ENCODE measurements at regions not wholly inside any gene's neighbourhood (a gene's known extent, or its start where the extent isn't known, plus 50 kb on each side); places are given as distances from the start of the nearest gene placed in this dataset.
"Not testable (repeated sequence)": the region's sequence is repeated elsewhere in the genome, so short reads cannot be mapped to it uniquely, and the experiment has no call there.

DNA sequence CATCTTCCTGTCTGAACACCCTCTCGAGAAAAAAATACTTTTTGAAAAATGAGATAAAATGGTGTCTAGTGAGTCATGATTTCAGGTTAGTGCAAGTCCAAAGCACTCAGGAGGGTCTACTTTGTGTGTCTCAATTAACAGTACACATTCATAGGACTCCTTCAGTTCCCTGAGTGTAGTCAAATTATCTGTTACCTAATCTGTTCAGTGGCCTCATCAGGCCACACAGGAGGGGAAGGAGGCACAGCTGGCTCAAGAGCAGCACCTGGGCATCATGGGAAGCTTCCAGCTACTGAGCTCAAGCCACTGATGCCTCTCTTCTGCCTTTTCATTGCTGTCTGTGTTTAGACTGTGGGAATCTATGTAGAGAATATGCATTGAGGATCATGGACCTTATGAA is 341.4 kb upstream of the SGO1 start:
- Mint-ChIP-seq H3K4me1 (no peaks in the 10 kb centered on the region), H3K36me3 (no peaks in the 10 kb centered on the region), H3K9me3 (no peaks in the 10 kb centered on the region), H3K27ac (no peak overlapping the region), H3K4me3 (no peak overlapping the region), H3K27me3 (ENCODE audit: insufficient read depth, low read depth) (no peaks in the 10 kb centered on the region)
- TF ChIP-seq, protein P1, sequence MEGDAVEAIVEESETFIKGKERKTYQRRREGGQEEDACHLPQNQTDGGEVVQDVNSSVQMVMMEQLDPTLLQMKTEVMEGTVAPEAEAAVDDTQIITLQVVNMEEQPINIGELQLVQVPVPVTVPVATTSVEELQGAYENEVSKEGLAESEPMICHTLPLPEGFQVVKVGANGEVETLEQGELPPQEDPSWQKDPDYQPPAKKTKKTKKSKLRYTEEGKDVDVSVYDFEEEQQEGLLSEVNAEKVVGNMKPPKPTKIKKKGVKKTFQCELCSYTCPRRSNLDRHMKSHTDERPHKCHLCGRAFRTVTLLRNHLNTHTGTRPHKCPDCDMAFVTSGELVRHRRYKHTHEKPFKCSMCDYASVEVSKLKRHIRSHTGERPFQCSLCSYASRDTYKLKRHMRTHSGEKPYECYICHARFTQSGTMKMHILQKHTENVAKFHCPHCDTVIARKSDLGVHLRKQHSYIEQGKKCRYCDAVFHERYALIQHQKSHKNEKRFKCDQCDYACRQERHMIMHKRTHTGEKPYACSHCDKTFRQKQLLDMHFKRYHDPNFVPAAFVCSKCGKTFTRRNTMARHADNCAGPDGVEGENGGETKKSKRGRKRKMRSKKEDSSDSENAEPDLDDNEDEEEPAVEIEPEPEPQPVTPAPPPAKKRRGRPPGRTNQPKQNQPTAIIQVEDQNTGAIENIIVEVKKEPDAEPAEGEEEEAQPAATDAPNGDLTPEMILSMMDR (IDR thresholded peaks at IDR 0.05): no peak
- TF ChIP-seq EZH2 (IDR thresholded peaks at IDR 0.05) (no peak), EZH2phosphoT487 (IDR thresholded peaks at IDR 0.05) (no peak)
- Histone ChIP-seq H3K4me2 (no peak overlapping the region), H3K79me2 (ENCODE audit: low read depth) (no peaks in the 10 kb centered on the region), H2AFZ (replicated peaks) (no peak overlapping the region), H3K4me1 (peaks cover 3% of the 10 kb centered on the region), H4K20me1 (ENCODE audit: low read depth) (no peaks in the 10 kb centered on the region), H3K36me3 (no peaks in the 10 kb centered on the region), H3K27me3 (no peaks in the 10 kb centered on the region), H3F3A (ENCODE audit: low read depth) (no peaks in the 10 kb centered on the region), H3K27ac (no peak overlapping the region), H3K4me3 (no peak overlapping the region), H3K9ac (no peak overlapping the region), H3K9me3 (ENCODE audit: low read depth) (no peaks in the 10 kb centered on the region)
- no peak for DNase-seq (ENCODE audit: low spot score)

DNA sequence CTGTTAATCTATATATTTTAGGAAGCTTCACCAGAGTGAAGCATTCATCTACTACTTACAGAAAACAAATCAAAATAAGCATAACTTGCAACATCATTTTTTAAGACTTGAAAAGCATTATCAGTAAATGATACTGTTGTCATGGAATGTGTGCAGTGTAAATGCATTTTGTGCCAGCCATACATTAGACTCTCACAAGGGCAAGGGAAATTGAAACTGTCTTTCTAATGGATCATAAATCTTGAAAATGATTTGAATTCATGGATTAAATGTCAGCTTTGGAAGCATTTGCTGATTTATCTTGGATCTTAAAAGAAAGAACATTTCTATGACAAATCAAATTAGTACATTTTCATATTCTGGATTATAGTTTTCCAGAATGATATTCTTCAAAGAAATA is 338.3 kb upstream of the SGO1 start:
- no peaks in the 10 kb centered on the region for H4K20me1 ChIP-seq (ENCODE audit: low read depth)
- Mint-ChIP-seq H3K27me3 (ENCODE audit: insufficient read depth, low read depth) (no peaks in the 10 kb centered on the region), H3K36me3 (no peaks in the 10 kb centered on the region), H3K4me3 (no peak overlapping the region), H3K4me1 (no peaks in the 10 kb centered on the region), H3K27ac (no peak overlapping the region), H3K9me3 (peaks cover 6% of the 10 kb centered on the region)
- no peaks in the 10 kb centered on the region for H3F3A ChIP-seq (ENCODE audit: low read depth)
- no peaks in the 10 kb centered on the region for H3K36me3 ChIP-seq
- no peaks in the 10 kb centered on the region for H3K4me1 ChIP-seq
- H3K27me3 ChIP-seq: no peaks in the 10 kb centered on the region
- TF ChIP-seq EZH2phosphoT487 (IDR thresholded peaks at IDR 0.05) (no peak), EZH2 (IDR thresholded peaks at IDR 0.05) (no peak)
- TF ChIP-seq, protein P1 (IDR thresholded peaks at IDR 0.05): no peak
- no peak for DNase-seq (ENCODE audit: low spot score)
- H2AFZ ChIP-seq (replicated peaks): no peak overlapping the region
- H3K9me3 ChIP-seq (ENCODE audit: low read depth): no peaks in the 10 kb centered on the region
- H3K4me2 ChIP-seq: no peak overlapping the region
- H3K4me3 ChIP-seq: no peak overlapping the region
- no peak overlapping the region for H3K27ac ChIP-seq
- no peaks in the 10 kb centered on the region for H3K79me2 ChIP-seq (ENCODE audit: low read depth)
- no peak overlapping the region for H3K9ac ChIP-seq

DNA sequence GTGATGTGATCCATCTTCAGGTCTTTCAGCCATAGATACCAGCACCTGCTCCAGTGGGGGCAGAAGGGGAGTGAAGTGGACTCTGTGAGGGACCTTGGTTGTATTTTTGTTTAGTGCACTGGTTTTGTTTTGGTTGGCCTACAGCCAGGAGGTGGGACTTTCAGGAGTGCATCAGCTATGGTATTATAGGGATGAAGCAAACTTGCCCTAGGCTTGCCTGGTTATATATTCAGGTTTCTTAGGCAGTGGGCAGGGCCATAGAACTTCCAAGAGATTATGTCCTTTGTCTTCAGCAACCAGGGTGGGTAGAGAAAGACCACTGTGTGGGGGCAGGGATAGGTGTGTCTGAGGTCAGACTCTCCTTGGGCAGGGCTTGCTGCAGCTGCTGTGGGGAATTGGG is 337.3 kb upstream of the SGO1 start:
- DNase-seq (ENCODE audit: low spot score): no peak

DNA sequence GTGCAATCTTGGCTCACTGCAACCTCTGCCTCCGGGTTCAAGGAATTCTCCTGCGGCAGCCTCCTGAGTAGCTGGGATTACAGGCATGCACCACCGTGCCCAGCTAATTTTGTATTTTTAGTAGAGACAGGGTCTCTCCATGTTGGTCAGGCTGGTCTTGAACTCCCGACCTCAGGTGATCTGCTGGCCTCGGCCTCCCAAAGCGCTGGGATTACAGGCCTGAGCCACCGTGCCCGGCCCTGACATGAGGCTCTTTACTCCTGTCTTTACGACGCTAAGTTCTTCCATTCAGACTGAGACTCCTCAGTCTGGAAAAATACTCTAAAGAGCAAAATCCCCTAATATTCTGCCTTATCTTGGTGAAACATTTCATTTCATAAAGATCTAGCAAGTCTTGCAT is 331.3 kb upstream of the SGO1 start:
- H3K4me3 ChIP-seq; H3K27ac Mint-ChIP-seq; H3K36me3 Mint-ChIP-seq; H3K27me3 Mint-ChIP-seq (ENCODE audit: insufficient read depth, low read depth); H3K4me3 Mint-ChIP-seq; H4K20me1 ChIP-seq (ENCODE audit: low read depth); H3K9me3 ChIP-seq (ENCODE audit: low read depth); H3K9me3 Mint-ChIP-seq; H3K4me2 ChIP-seq; H2AFZ ChIP-seq (replicated peaks); H3K27ac ChIP-seq; H3K36me3 ChIP-seq; H3K4me1 ChIP-seq; H3K79me2 ChIP-seq (ENCODE audit: low read depth); H3K27me3 ChIP-seq; DNase-seq (ENCODE audit: low spot score); H3K9ac ChIP-seq; H3F3A ChIP-seq (ENCODE audit: low read depth); H3K4me1 Mint-ChIP-seq: not testable (repeated sequence)

More for the DNA sequence above, 337.3 kb upstream of the SGO1 start:
- Histone ChIP-seq H3K9me3 (ENCODE audit: low read depth) (no peaks in the 10 kb centered on the region), H3K36me3 (no peaks in the 10 kb centered on the region), H3K27me3 (no peaks in the 10 kb centered on the region), H4K20me1 (ENCODE audit: low read depth) (no peaks in the 10 kb centered on the region), H3K4me3 (no peak overlapping the region), H3K9ac (no peak overlapping the region), H3K4me2 (no peak overlapping the region), H2AFZ (replicated peaks) (no peak overlapping the region), H3K27ac (no peak overlapping the region), H3K79me2 (ENCODE audit: low read depth) (no peaks in the 10 kb centered on the region), H3K4me1 (no peaks in the 10 kb centered on the region), H3F3A (ENCODE audit: low read depth) (no peaks in the 10 kb centered on the region)
- Mint-ChIP-seq H3K27me3 (ENCODE audit: insufficient read depth, low read depth) (no peaks in the 10 kb centered on the region), H3K4me1 (no peaks in the 10 kb centered on the region), H3K36me3 (no peaks in the 10 kb centered on the region), H3K4me3 (no peak overlapping the region), H3K9me3 (peaks cover 8% of the 10 kb centered on the region), H3K27ac (no peak overlapping the region)
- TF ChIP-seq, protein P1 (IDR thresholded peaks at IDR 0.05): no peak
- TF ChIP-seq EZH2 (IDR thresholded peaks at IDR 0.05) (no peak), EZH2phosphoT487 (IDR thresholded peaks at IDR 0.05) (no peak)
